NCI-H187 (cell line): ENCODE measurements at regions not wholly inside any gene's neighbourhood (a gene's known extent, or its start where the extent isn't known, plus 50 kb on each side); places are given as distances from the start of the nearest gene placed in this dataset.
"Not testable (repeated sequence)": the region's sequence is repeated elsewhere in the genome, so short reads cannot be mapped to it uniquely, and the experiment has no call there.

Experiments used
- DNase-seq, 2 experiments: peaks; one replicate each; lab custom pipeline; 2025; lab: John Stamatoyannopoulos, UW

- no peak for DNase-seq
Observed at GRCh38 chr4:123674762-123675465, 278.3 kb downstream of the SPRY1 start.

GRCh38 chr4:123675567-123675966 lies 279.0 kb downstream of the SPRY1 start:
- DNase-seq = no peak

- DNase-seq = no peak
Observed at GRCh38 chr4:123676071-123676889, 279.7 kb downstream of the SPRY1 start.

DNA sequence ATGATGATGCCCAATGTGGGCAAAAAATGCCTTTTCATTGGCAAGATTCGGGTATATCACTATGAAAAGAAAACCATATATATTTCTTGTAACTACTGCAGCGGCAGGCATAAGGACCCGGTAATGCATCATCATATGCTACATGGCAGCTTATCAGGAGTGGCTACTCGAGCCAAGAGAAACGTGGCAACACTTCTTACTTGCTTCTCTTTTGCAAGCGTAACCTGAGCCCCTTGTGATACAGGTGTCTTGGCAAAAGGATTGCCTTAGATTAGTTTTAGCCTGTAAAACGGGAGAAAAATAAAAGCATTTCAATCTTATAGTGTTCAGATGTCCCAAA lies 280.3 kb downstream of the SPRY1 start:
- peak; percentile 23 to 58 for DNase-seq

DNA sequence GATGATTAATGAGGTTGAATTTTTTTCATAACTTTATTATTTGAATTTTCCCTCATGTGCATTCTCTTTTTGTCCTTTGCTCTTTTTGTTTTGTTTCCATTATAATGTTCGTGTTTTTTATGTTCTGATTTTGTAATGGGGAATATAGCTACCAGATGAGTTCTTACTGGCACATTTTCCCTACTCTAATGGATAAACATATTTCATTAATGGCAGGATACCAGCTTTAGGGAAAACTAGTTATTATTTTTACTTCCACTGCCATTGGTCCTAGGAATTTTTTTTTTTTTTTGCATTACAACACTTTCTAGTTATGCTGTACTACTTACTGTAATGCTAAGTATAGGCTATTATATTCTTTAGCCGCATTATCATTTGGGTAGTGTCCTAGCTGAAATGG lies 286.3 kb downstream of the SPRY1 start:
- DNase-seq = no peak

DNA sequence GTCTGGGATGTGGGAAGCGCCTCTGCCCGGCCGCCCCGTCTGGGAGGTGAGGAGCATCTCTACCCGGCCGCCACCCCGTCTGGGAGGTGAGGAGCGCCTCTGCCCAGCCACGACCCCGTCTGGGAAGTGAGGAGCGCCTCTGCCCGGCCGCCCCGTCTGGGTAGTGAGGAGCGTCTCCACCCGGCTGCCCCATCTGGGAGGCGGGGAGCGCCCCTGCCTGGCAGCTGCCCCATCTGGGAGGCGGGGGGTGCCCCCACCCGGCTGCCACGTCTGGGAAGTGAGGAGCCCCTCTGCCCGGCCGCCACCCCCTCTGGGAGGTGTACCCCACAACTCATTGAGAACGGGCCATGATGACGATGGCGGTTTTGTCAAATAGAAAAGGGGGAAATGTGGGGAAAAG lies 288.3 kb downstream of the SPRY1 start:
- not testable (repeated sequence) for DNase-seq

DNA sequence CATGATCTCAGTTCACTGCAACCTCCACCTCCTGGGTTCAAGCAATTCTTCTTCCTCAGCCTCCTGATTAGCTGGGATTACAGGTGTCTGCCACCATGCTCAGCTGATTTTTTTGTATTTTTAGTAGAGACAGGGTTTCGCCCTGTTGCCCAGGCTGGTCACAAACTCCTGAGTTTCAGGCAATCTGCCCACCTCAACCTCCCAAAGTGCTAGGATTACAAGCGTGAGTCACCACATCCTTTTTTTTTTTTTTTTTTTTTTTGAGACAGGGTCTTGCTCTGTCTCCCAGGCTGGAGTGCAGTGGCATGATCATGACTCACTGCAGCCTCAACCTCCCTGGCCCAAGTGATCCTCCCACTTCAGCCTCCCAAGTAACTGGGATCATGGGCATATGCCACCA lies 298.9 kb downstream of the SPRY1 start:
- DNase-seq = not testable (repeated sequence)

DNA sequence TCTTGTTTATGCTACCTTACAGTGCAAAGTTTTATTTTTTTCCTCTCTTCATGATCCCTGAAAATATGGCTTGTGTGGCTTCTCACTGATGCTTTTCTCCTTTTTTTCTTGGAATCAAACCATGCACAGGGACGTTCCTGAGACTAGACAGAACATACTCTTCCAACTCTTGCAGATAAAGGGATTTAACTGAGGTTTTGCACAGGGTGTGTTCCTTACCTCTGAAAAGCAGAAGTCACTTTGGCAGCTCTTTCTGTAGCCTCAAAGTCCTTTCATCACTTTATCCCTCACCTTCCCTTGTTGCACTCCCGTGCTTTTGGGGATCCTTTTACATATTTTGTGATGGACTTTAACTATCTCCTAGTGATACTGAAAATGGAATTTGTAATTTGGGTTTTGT lies 300.1 kb downstream of the SPRY1 start:
- DNase-seq = no peak

- DNase-seq = no peak
Observed at GRCh38 chr4:123698556-123698955, 302.0 kb downstream of the SPRY1 start.

- no peak for DNase-seq
Observed at GRCh38 chr4:123699880-123700771, 303.5 kb downstream of the SPRY1 start.

DNA sequence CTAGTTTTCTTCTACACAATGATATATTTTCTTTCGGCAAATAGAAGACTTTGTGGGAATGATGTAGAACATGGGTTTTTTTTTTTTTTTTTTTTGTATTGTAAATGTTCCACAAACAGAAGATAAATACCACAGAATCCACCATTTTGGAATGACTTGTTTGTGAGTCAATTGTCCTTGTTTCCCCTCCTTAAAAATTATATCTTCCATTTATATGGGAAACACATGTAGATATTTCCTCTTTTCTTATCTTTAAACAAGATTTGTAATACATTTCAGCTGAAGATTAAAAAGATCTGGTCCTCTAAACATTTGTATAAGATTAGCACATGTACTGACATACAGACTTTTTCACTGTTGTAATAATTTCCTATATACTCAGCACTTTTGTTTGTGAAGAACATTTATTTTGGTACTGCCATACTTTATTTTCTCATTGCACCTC lies 304.6 kb downstream of the SPRY1 start:
- no peak for DNase-seq

DNA sequence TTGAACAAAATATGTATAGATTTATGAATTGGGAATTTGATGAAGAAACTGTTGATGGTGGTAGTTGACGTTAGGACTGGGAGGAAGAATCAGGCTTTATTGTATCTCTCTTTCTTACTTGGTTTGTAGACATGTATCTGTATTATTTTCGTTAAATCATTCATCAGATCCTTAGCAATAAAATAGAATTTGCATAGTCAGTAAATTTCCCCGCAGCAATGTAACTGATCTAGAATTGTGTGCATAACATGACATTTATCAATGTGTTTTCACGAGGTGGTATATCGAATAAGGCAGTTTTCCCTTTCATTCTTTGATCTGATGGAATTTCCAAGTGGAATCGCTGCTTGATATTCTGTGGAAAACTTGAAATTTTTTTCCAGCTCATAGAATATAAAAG lies 308.8 kb downstream of the SPRY1 start:
- no peak for DNase-seq

DNA sequence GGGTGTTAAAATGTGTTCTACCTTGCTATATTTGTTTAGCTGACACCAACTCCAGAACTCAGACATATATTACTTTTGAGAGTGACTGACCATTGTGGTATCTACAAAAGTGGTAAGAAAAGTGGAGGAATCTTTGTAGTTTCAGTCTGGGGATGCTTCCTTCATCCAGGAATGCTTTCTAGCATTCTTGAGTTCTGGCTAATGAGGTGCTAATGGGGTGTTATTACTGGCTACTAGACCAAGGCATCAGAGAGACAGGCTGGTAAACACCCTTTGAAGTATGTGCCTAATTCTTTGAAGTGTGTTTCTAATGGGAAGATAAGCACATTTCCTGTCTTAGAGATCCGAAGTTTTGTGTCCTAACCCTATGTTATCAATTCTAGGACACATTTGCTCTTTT lies 310.4 kb downstream of the SPRY1 start:
- DNase-seq = no peak

GRCh38 chr4:123708902-123709301 lies 312.3 kb downstream of the SPRY1 start:
- DNase-seq = no peak

GRCh38 chr4:123709336-123709735 lies 312.7 kb downstream of the SPRY1 start:
- DNase-seq = no peak

DNA sequence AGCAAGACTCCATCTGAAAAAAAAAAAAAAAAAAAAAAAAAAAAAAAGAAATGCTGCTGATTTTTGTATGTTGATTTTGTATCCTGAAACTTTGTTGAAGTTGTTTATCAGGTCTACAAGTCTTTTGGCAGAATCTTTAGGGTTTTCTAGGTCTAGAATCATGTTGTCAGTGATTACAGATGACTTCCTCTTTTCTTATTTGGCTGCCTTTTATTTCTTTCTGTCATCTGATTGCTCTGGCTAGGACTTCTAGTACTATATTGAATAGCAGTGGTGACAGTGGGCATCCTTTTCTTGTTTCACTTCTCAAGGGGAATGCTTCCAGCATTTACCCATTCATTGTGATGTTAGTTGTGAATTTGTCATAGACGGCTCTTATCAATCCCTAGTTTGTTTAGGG lies 334.4 kb downstream of the SPRY1 start:
- no peak for DNase-seq

DNA sequence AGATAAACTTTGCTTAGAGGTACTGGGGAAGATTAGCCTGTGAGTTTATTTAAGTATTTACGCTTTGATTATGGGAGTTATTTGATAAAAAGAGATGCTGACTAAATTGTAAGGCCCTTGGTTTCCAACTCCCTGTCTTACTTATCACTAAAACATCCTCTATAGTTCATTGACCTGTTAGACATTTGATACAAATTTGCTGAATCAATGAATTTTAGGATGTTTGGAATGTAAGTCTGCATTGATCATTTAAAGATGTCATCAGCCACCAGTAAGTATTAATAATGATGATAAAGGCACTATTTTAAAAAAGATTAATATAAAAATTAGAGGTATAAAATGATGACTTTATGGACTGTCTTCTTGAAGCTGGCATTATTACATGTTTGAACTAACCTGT lies 340.6 kb downstream of the SPRY1 start:
- DNase-seq = no peak

DNA sequence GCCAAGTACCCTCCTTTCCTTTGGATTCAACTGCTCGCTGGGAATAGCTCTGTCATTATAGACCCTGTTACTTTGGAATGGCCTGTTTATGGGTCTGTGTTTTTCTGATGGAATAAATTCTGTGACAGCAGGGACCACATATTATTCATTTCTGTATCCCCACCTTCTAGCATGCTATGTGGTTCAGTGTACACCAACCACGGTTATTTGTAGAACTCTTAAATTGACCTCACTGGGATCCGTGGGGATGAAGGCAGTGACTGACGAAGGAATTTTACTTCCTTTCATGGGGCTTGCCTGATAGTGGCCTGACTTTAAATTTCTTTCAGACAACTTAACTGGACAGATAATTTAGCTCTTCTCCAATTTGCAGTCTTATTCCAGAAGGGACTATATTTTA lies 343.2 kb downstream of the SPRY1 start:
- DNase-seq = no peak

DNA sequence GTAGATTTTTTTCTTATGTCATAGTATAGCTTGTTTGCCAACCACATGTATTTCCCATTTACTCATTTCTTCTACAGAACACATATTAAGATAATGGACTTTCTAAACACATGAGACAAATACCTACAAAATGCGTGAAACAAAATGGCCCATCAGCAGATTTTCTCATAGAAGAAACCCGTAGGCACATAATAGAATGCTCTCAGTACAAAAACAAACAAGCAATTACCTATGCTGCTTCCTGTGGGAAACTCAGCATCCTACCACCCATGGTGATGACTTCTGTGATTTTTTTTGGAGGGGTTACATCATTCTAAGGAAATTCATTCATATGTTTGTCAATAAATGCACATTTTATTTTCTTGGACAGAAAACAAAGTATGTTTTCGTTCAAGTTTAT lies 343.6 kb downstream of the SPRY1 start:
- DNase-seq = no peak

DNA sequence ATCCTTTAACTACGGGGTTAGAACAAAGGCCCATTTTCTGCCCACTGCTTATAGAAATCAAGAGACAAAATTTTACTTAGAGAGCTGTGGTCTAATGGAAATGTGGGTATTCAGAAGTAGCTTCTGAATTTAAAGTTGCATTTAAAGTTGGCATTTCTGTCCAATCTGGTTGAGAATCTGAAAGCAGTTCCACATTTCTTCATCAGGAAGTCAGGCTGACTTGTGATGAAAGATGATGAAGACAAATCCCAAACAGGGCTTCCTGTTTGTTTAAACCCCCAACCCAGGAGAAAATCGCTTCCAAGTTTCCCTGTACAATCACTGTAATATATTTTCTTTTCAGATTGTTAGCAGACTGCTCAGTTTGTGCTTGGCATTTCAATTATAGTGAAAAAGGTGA lies 345.3 kb downstream of the SPRY1 start:
- DNase-seq = no peak

GRCh38 chr4:123743848-123744247 lies 347.3 kb downstream of the SPRY1 start:
- no peak for DNase-seq

DNA sequence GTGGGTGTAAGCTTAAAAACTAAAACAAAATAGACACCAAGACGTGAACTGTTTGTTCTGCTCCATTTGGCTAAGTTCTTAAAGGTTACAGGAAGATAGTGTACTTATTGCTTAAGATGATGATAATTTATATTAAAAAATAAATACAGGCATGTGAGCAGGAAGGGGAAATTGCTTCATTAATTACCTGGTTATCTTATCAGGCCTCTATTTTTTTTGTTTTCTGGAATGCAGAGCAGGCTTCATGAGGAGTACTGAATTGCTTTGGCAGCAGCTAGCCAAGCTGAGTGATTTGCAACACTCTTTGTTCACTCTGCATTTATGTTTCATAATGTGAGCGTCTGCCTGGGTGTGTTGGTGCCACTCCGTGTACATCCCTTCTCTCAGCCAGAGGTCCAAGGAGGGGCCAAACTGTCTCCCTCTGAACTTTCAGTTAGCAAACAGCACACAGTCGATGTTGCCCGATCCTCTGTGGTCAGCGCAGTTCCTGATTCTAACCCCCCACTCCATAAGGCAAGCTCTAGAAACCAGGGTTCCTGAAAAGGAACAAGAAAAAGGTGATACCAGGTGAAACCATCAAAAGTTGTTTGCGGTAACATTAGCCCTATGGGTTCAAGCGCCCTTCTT lies 348.2 kb downstream of the SPRY1 start:
- DNase-seq = no peak
